Common myeloid progenitor, CD34-positive (primary cell): ENCODE measurements at regions not wholly inside any gene's neighbourhood (a gene's known extent, or its start where the extent isn't known, plus 50 kb on each side); places are given as distances from the start of the nearest gene placed in this dataset.
"Not testable (repeated sequence)": the region's sequence is repeated elsewhere in the genome, so short reads cannot be mapped to it uniquely, and the experiment has no call there.

ENCODE experiments used
- CTCF ChIA-PET: fragments of 350-600 bp; sonication (Branson Sonifier 250); formaldehyde crosslinking; loops from one replicate; lab custom pipeline; 2021; ENCODE audit warnings: antibody characterized with exemption; lab: Charles Lee
- POLR2A ChIA-PET: fragments of 350-600 bp; sonication (Branson Sonifier 250); formaldehyde crosslinking; loops from one replicate; lab custom pipeline; 2021; ENCODE audit warnings: antibody characterized with exemption; lab: Charles Lee
- DNase-seq, 3 donors: peaks; one replicate each; pipeline versions ENCODE4 v3.0.0 to v3.0.0-alpha.2; 2013
- H3K27ac ChIP-seq, 2 experiments: 1 replicate in 1 of 2; 2 replicates in 1 of 2; pipeline ENCODE4 v1.7.0; 2013; ENCODE audit warnings: inconsistent platforms in 2 of 2, low read length in 2 of 2, mild to moderate bottlenecking in 2 of 2, low read depth in 1 of 2, moderate library complexity in 1 of 2; ENCODE audit not compliant: severe bottlenecking in 2 of 2, insufficient read depth in 1 of 2, poor library complexity in 1 of 2
- H3K27me3 ChIP-seq, 5 experiments: replicated peaks in 2 of 5; 1 replicate in 3 of 5; 2 replicates in 2 of 5; pipeline versions ENCODE4 v1.6.1 to v1.7.0; 2013; ENCODE audit warnings: low read length in 4 of 5, mild to moderate bottlenecking in 2 of 5, moderate library complexity in 2 of 5, inconsistent platforms in 1 of 5; ENCODE audit not compliant: insufficient read depth in 5 of 5, control insufficient read depth in 4 of 5
- H3K36me3 ChIP-seq, 4 experiments: 1 replicate in 2 of 4; 2 replicates in 2 of 4; pipeline versions ENCODE4 v1.6.1 to v1.7.0; 2013; ENCODE audit warnings: low read length in 3 of 4, control low read depth in 1 of 4, mild to moderate bottlenecking in 1 of 4; ENCODE audit not compliant: control insufficient read depth in 4 of 4, insufficient read depth in 4 of 4
- H3K4me1 ChIP-seq, 4 experiments: 1 replicate in 3 of 4; 2 replicates in 1 of 4; pipeline versions ENCODE4 v1.6.1 to v1.7.1; 2013; ENCODE audit warnings: low read length in 3 of 4, mild to moderate bottlenecking in 3 of 4, control low read depth in 1 of 4, inconsistent platforms in 1 of 4, moderate library complexity in 1 of 4; ENCODE audit not compliant: control insufficient read depth in 4 of 4, insufficient read depth in 4 of 4; ENCODE audit errors: control extremely low read depth in 1 of 4
- H3K4me3 ChIP-seq, 7 experiments: 1 replicate in 4 of 7; 2 replicates in 3 of 7; pipeline versions ENCODE4 v1.5.1 to v1.7.0; 2013; ENCODE audit warnings: mild to moderate bottlenecking in 7 of 7, low read length in 6 of 7, moderate library complexity in 6 of 7, inconsistent platforms in 2 of 7, low read depth in 2 of 7, control low read depth in 1 of 7; ENCODE audit not compliant: insufficient read depth in 4 of 7, control insufficient read depth in 1 of 7; ENCODE audit errors: extremely low read depth in 1 of 7
- H3K9me3 ChIP-seq, 5 experiments: 1 replicate in 4 of 5; 2 replicates in 1 of 5; pipeline versions ENCODE4 v1.6.1 to v1.7.1; 2013; ENCODE audit warnings: low read length in 4 of 5, mild to moderate bottlenecking in 2 of 5, inconsistent platforms in 1 of 5, low read depth in 1 of 5, moderate library complexity in 1 of 5; ENCODE audit not compliant: control insufficient read depth in 4 of 5, insufficient read depth in 2 of 5; ENCODE audit errors: control extremely low read depth in 1 of 5
- WGBS: methylation state at CpG from one replicate; pipeline ENCODE4 v1.1.5; 2013; ENCODE audit not compliant: insufficient coverage; 5-methylcytosine and 5-hydroxymethylcytosine counted together

DNA sequence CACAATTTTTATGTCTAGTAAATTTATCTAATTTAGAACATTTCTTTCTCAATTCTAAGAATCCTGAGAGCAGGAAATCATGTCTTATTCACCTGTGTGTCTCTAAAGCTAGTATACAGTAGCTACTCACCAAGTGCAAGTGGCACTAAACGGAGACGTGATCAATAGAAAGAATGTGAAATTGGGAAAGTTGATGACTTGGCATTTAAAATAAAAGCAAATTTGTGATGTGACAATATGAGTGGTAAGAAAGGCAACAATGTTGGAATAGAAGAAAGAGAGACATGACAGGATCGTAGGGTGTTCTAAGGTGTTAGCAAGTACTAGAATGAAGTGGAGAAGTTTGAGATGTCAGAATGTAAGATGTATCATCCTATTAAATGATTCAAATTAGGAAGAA, 725.9 kb downstream of the BCKDHB start:
- POLR2A ChIA-PET: no interaction called here

DNA sequence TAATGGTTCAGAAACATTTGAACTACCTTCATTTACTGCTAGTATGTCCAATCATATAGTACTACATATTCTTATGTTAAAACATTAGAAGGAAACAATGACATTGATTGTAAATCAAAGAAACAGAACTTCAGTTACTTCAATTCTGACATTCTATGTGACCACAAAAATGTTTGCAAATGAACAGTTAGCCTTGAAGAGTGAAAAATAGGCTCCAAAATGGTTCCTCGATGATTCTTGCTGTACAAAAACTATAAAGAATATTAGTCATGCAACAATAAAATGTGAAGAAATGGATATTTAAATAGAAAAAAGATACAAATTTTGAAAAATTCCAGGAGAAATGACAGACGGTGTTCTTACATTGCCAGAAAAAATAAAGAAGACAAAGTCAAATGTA, 686.9 kb downstream of the BCKDHB start:
- Histone ChIP-seq H3K4me3 (no peak overlapping the region), H3K27ac (no peak overlapping the region), H3K27me3 (no peaks in the 10 kb centered on the region), H3K4me1 (no peaks in the 10 kb centered on the region), H3K9me3 (no peaks in the 10 kb centered on the region), H3K36me3 (no peaks in the 10 kb centered on the region)
- DNase-seq: no peak
- WGBS: 89% methylated on average over 1 of the region's 2 CpGs
- CTCF ChIA-PET: no interaction called here
- POLR2A ChIA-PET: no interaction called here

More for the DNA sequence above, 725.9 kb downstream of the BCKDHB start:
- no peak for DNase-seq
- WGBS: 93% methylated on average over 3 of the region's 3 CpGs
- no peaks in the 10 kb centered on the region for H3K4me1 ChIP-seq
- no peak overlapping the region for H3K27ac ChIP-seq
- H3K4me3 ChIP-seq: no peak overlapping the region
- no peaks in the 10 kb centered on the region for H3K27me3 ChIP-seq
- peaks cover 0 to under 1% (median 0%) of the 10 kb centered on the region in 5 experiments for H3K9me3 ChIP-seq
- no peaks in the 10 kb centered on the region for H3K36me3 ChIP-seq
- CTCF ChIA-PET: no interaction called here

DNA sequence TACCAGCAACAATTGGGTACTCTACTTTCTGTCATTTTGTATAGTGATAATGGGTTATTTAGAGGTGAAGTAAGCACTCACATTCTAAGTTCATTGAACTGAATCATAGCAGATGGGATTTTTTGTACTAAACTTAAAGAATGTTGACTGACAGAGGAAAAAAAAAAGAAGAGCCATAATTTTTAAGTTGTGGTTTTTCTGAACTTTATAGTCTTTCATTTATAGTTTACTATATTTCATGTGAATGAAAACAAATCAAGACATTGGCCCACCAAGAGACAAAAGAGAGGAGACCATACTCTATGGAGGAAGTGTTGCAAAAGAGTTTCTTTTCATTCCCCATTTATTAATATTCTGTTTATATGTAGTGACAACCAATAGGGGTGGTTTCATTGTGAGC, 685.7 kb downstream of the BCKDHB start:
- ChIA-PET CTCF (no interaction called here), POLR2A (no interaction called here)
- no peaks in the 10 kb centered on the region for H3K9me3 ChIP-seq
- no peaks in the 10 kb centered on the region for H3K4me1 ChIP-seq
- H3K27ac ChIP-seq: no peak overlapping the region
- H3K36me3 ChIP-seq: no peaks in the 10 kb centered on the region
- no peak overlapping the region for H3K4me3 ChIP-seq
- DNase-seq: no peak
- no peaks in the 10 kb centered on the region for H3K27me3 ChIP-seq

DNA sequence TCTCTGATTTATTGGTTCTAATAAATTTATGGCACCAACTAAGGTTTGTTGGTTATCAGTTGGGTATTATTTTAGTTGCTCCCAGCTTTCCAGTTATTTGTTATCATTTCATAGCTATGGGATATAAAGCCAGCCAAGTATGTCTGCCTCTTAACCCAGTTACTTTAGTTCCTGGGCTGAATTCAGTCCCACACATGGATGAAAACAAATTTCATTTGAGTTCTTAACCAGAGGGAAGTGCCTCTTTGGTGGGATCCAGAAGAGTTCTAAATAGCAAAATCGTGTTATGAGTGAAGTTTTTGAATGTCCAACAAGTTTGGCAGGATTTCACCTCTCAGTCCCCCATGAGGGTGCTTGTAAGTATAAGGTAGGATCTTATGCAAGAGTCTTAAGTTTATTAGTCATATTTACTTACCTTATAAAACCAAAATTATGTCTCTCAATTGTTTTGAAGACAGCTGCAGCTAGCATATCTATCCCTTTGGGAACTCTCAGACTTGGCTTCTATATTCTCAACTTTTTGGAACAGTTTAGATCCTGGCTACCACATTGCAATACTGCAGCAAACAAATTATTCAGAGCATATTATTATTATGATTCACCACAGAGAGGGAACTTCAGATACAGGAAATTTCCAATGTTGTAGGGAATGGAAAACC, 683.6 kb downstream of the BCKDHB start:
- Histone ChIP-seq H3K9me3 (no peaks in the 10 kb centered on the region), H3K4me1 (no peaks in the 10 kb centered on the region), H3K27ac (no peak overlapping the region), H3K27me3 (no peaks in the 10 kb centered on the region), H3K36me3 (no peaks in the 10 kb centered on the region), H3K4me3 (no peak overlapping the region)
- 80% methylated on average over 1 of the region's 1 CpG for WGBS
- no peak for DNase-seq
- POLR2A ChIA-PET: no interaction called here
- CTCF ChIA-PET: no interaction called here

DNA sequence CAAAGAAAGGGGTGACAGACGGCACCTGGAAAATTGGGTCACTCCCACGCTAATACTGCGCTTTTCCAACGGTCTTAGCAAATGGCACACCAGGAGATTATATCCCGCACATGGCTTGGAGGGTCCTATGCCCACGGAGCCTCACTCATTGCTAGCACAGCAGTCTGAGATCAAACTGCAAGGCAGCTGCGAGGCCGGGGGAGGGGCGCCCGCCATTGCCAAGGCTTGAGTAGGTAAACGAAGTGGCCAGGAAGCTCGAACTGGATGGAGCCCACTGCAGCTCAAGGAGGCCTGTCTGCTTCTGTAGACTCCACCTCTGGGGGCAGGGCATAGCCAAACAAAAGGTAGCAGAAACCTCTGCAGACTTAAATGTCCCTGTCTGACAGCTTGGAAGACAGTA, 676.8 kb downstream of the BCKDHB start:
- CTCF ChIA-PET, H3K4me1 ChIP-seq, H3K27me3 ChIP-seq, H3K27ac ChIP-seq, H3K9me3 ChIP-seq, DNase-seq, H3K36me3 ChIP-seq, H3K4me3 ChIP-seq, POLR2A ChIA-PET: not testable (repeated sequence)
- 94% methylated on average over 12 of the region's 12 CpGs for WGBS

DNA sequence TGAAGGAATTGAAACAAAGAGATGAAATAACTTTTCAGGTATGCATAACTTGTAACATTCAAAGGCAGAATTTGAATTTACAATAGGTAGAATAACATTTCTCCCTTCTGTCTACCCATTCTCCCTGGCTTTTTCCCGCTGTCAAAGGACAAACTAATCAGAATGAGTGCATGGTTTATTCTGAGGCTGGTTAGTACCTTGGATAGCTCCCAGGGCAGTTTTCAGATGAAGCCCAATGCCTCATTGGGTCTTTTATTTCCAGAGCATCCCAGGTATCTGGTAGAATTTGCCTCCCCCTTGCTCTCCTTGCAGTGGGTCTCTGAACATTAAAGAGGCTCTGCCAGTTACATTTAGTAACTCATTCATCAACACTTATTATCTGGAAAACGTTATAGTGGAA, 665.5 kb downstream of the BCKDHB start:
- no peak for DNase-seq
- no peak overlapping the region for H3K4me3 ChIP-seq
- no peaks in the 10 kb centered on the region for H3K36me3 ChIP-seq
- H3K27ac ChIP-seq: no peak overlapping the region
- no peaks in the 10 kb centered on the region for H3K4me1 ChIP-seq
- no peaks in the 10 kb centered on the region for H3K27me3 ChIP-seq
- POLR2A ChIA-PET: no interaction called here
- no peaks in the 10 kb centered on the region for H3K9me3 ChIP-seq
- WGBS: no CpG with 5 or more reads among the region's 2 CpGs
- CTCF ChIA-PET: no interaction called here

DNA sequence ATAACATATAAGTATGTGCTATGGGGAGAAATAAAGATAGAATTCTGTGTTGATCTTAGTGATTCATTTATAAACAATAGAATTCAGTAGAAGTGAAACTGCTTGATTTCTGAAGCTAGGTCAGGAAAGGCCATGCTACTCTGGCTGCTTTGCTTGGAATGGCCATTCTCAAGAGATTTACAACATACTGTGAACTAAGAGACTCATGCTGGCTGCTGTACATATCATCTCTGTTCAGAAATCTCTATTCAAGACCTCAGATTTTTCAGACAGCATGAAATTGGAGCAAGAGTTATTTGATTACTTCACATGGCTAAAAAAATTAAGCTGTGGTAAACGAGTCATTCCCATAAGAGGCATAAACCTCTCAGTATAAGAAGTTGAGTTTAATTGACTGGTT, 662.6 kb downstream of the BCKDHB start:
- Histone ChIP-seq H3K27me3 (no peaks in the 10 kb centered on the region), H3K36me3 (no peaks in the 10 kb centered on the region), H3K9me3 (no peaks in the 10 kb centered on the region), H3K4me3 (no peak overlapping the region), H3K27ac (no peak overlapping the region), H3K4me1 (no peaks in the 10 kb centered on the region)
- DNase-seq: no peak
- 75% methylated on average over 1 of the region's 1 CpG for WGBS
- POLR2A ChIA-PET: no interaction called here
- CTCF ChIA-PET: no interaction called here
